Panc1 (cell line): ENCODE measurements at regions not wholly inside any gene's neighbourhood (a gene's known extent, or its start where the extent isn't known, plus 50 kb on each side); places are given as distances from the start of the nearest gene placed in this dataset.

Experiments used
- ATAC-seq: fragments of 200-7000 bp; cut with Tn5 transposase; 2 replicates; pipeline ENCODE4 v1.9.1; 2020; ENCODE audit warnings: mild to moderate bottlenecking, moderate library complexity
- BruUV-seq: library from RNA; stranded (reverse); fragments of 400-500 nt; replicated peaks from 2 replicates; lab custom pipeline; 2021; lab: Mats Ljungman, UMichigan
- CTCF ChIA-PET: fragments of 300-600 bp; sonication (Branson Sonifier 250); formaldehyde crosslinking; loops from one replicate; lab custom pipeline; 2022; ENCODE audit warnings: antibody characterized with exemption; lab: Charles Lee
- POLR2A ChIA-PET: fragments of 300-600 bp; sonication (Branson Sonifier 250); formaldehyde crosslinking; loops from one replicate; lab custom pipeline; 2022; ENCODE audit warnings: antibody characterized with exemption; lab: Charles Lee
- DNase-seq: peaks from one replicate; pipeline ENCODE4 v3.0.0-alpha.2; 2010; ENCODE audit warnings: low read depth, low spot score
- H3K27ac ChIP-seq: 2 replicates; pipeline ENCODE4 v1.5.1; 2011; ENCODE audit warnings: mild to moderate bottlenecking, low read length, inconsistent platforms
- H3K27me3 ChIP-seq: fragments of 200-500 bp; sonication (Bioruptor generic); 2 replicates; pipeline ENCODE4 v1.6.0; 2014; ENCODE audit warnings: low read length, inconsistent platforms; ENCODE audit not compliant: control insufficient read depth, insufficient read depth
- H3K36me3 ChIP-seq: fragments of 200-500 bp; sonication (Bioruptor generic); 2 replicates; pipeline ENCODE4 v1.5.1; 2014; ENCODE audit warnings: inconsistent platforms, mild to moderate bottlenecking, low read length, moderate library complexity; ENCODE audit not compliant: control insufficient read depth, insufficient read depth
- H3K4me1 ChIP-seq: 2 replicates; pipeline ENCODE4 v1.5.1; 2011; ENCODE audit warnings: inconsistent platforms, mild to moderate bottlenecking, low read length, moderate library complexity; ENCODE audit not compliant: control insufficient read depth, insufficient read depth
- H3K4me3 ChIP-seq, 2 experiments: 2 replicates each; pipeline ENCODE4 v1.5.1; 2011 to 2012; ENCODE audit warnings: low read depth in 2 of 2, low read length in 2 of 2, mild to moderate bottlenecking in 2 of 2, inconsistent platforms in 1 of 2, moderate library complexity in 1 of 2
- H3K9me3 ChIP-seq: fragments of 200-500 bp; sonication (Bioruptor generic); 2 replicates; pipeline ENCODE4 v1.5.1; 2014; ENCODE audit warnings: low read depth, mild to moderate bottlenecking, inconsistent platforms, low read length, moderate library complexity; ENCODE audit not compliant: control insufficient read depth, insufficient read depth
- CTCF ChIP-seq: fragments of 450-650 bp; IDR thresholded peaks from 2 replicates; pipeline ENCODE4 v1.5.1; 2017; ENCODE audit warnings: mild to moderate bottlenecking
- POLR2AphosphoS5 ChIP-seq: IDR thresholded peaks from 2 replicates; pipeline ENCODE4 v1.6.1; 2012; ENCODE audit warnings: mild to moderate bottlenecking, low read depth, low read length, moderate library complexity
- REST ChIP-seq, 2 experiments: IDR thresholded peaks; 2 replicates each; pipeline ENCODE4 v1.6.1; 2011 to 2012; ENCODE audit warnings: low read depth in 2 of 2, control low read depth in 1 of 2, low read length in 1 of 2, mild to moderate bottlenecking in 1 of 2, moderate library complexity in 1 of 2; ENCODE audit not compliant: insufficient read depth in 1 of 2
- SIN3A ChIP-seq: IDR thresholded peaks from 2 replicates; pipeline ENCODE4 v1.6.1; 2012; ENCODE audit warnings: low read depth, mild to moderate bottlenecking, low read length, moderate library complexity, borderline replicate concordance; ENCODE audit not compliant: insufficient read depth
- TCF7L2 ChIP-seq: IDR thresholded peaks from 2 replicates; pipeline ENCODE4 v1.6.1; 2011; ENCODE audit warnings: mild to moderate bottlenecking, low read depth, low read length, inconsistent platforms
- in situ Hi-C: cut with HindIII; loops from 2 replicates; pipeline ENCODE4 v1.10.0; 2016; ENCODE audit warnings: low sequenced_read_pairs, low pct_unique_long_range_greater_than_20kb
- intact Hi-C: fragments of 100-400 bp; cut with micrococcal nuclease; formaldehyde crosslinking; loops from one replicate; pipeline ENCODE4 v1.10.0; 2022; ENCODE audit not compliant: unreplicated experiment

- ChIA-PET CTCF (no interaction called here), POLR2A (no interaction called here)
- Histone ChIP-seq H3K4me1 (no peaks in the 10 kb centered on the region), H3K36me3 (no peaks in the 10 kb centered on the region; the same call in 1 of the 2 replicates), H3K27ac (no peak overlapping the region), H3K27me3 (no peaks in the 10 kb centered on the region), H3K4me3 (no peak overlapping the region), H3K9me3 (no peaks in the 10 kb centered on the region)
- no TSS peak for BruUV-seq
- DNase-seq (no peak), ATAC-seq (no peak)
- in situ Hi-C loops (no loop called here), intact Hi-C loops (no loop called here)
- no peak for TF ChIP-seq POLR2AphosphoS5
- TF ChIP-seq SIN3A: no peak
Measured at GRCh38 chr6:51468704-51469103, 618.7 kb downstream of the PKHD1 start.

GRCh38 chr6:51472745-51473487 is 614.5 kb downstream of the PKHD1 start:
- ATAC-seq: no peak
- H3K4me1 ChIP-seq: no peaks in the 10 kb centered on the region
- no peaks in the 10 kb centered on the region for H3K36me3 ChIP-seq
- H3K4me3 ChIP-seq: no peak overlapping the region
- H3K27ac ChIP-seq: no peak overlapping the region
- ChIA-PET POLR2A (no interaction called here), CTCF (no interaction called here)
- H3K9me3 ChIP-seq: no peaks in the 10 kb centered on the region
- intact Hi-C loops: no loop called here
- DNase-seq: no peak
- in situ Hi-C loops: no loop called here
- TF ChIP-seq TCF7L2: no peak
- TF ChIP-seq SIN3A: no peak
- no peak for TF ChIP-seq POLR2AphosphoS5
- TF ChIP-seq REST (IDR thresholded peaks at IDR 0.05; ENCODE audit: insufficient read depth in 1 of 2, low read depth in 2 of 2, low read length in 1 of 2): no peak
- no peak for TF ChIP-seq CTCF
- no peaks in the 10 kb centered on the region for H3K27me3 ChIP-seq
- BruUV-seq: no TSS peak
